ENCODE measurements at regions not wholly inside any gene's neighbourhood (a gene's known extent, or its start where the extent isn't known, plus 50 kb on each side); places are given as distances from the start of the nearest gene placed in this dataset.

- Histone ChIP-seq H3K4me2 (ENCODE audit: low read depth, low read length) (no peak overlapping the region), H2AFZ (ENCODE audit: low read length) (no peak overlapping the region), H3K4me3 (replicated peaks in 1 of 3; ENCODE audit: insufficient read depth in 1 of 3, low read depth in 2 of 3, low read length in 3 of 3) (no peak overlapping the region), H3K36me3 (replicated peaks in 1 of 2; ENCODE audit: control insufficient read depth in 1 of 2, insufficient read depth in 2 of 2, low read length in 2 of 2) (no peaks in the 10 kb centered on the region), H3K27ac (ENCODE audit: extremely low read length, insufficient read depth, low read length) (no peak overlapping the region), H3K9me3 (ENCODE audit: low read length) (peaks cover 68% of the 10 kb centered on the region), H3K4me1 (ENCODE audit: insufficient read depth, low read length) (no peaks in the 10 kb centered on the region), H3K27me3 (ENCODE audit: control insufficient read depth in 1 of 2, insufficient read depth in 2 of 2, low read length in 2 of 2) (no peaks in the 10 kb centered on the region), H3K9ac (ENCODE audit: insufficient read depth, low read depth, low read length) (no peak overlapping the region), H4K20me1 (ENCODE audit: insufficient read depth, low read length) (no peaks in the 10 kb centered on the region), H3K79me2 (ENCODE audit: insufficient read depth, low read length) (no peaks in the 10 kb centered on the region)
- no TSS peak for BruUV-seq (replicated peaks)
- CTCF ChIA-PET (ENCODE audit: low intra/inter-chr PET ratio, low total read pairs), result no interaction called here
- POLR2A ChIA-PET, result no interaction called here
- DNase-seq (ENCODE audit: low spot score) (no peak), ATAC-seq (no peak), FAIRE-seq (no peak)
- TF ChIP-seq PRPF4 (IDR thresholded peaks at IDR 0.05; ENCODE audit: low read depth, low read length, poor library complexity, severe bottlenecking), result no peak
- TF ChIP-seq, protein P1, sequence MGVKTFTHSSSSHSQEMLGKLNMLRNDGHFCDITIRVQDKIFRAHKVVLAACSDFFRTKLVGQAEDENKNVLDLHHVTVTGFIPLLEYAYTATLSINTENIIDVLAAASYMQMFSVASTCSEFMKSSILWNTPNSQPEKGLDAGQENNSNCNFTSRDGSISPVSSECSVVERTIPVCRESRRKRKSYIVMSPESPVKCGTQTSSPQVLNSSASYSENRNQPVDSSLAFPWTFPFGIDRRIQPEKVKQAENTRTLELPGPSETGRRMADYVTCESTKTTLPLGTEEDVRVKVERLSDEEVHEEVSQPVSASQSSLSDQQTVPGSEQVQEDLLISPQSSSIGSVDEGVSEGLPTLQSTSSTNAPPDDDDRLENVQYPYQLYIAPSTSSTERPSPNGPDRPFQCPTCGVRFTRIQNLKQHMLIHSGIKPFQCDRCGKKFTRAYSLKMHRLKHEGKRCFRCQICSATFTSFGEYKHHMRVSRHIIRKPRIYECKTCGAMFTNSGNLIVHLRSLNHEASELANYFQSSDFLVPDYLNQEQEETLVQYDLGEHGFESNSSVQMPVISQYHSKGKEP (CRISPR knock-in tag; IDR thresholded peaks at IDR 0.05), result no peak
- TF ChIP-seq ZNF276 (CRISPR knock-in tag; IDR thresholded peaks at IDR 0.05; ENCODE audit: low read depth), result no peak
- no peak for TF ChIP-seq ZNF703 (CRISPR knock-in tag; IDR thresholded peaks at IDR 0.05; ENCODE audit: borderline replicate concordance)
- TF ChIP-seq, protein P2, sequence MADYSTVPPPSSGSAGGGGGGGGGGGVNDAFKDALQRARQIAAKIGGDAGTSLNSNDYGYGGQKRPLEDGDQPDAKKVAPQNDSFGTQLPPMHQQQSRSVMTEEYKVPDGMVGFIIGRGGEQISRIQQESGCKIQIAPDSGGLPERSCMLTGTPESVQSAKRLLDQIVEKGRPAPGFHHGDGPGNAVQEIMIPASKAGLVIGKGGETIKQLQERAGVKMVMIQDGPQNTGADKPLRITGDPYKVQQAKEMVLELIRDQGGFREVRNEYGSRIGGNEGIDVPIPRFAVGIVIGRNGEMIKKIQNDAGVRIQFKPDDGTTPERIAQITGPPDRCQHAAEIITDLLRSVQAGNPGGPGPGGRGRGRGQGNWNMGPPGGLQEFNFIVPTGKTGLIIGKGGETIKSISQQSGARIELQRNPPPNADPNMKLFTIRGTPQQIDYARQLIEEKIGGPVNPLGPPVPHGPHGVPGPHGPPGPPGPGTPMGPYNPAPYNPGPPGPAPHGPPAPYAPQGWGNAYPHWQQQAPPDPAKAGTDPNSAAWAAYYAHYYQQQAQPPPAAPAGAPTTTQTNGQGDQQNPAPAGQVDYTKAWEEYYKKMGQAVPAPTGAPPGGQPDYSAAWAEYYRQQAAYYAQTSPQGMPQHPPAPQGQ (CRISPR knock-in tag; IDR thresholded peaks at IDR 0.05; ENCODE audit: borderline replicate concordance), result no peak
- no peak for TF ChIP-seq NFE2 (CRISPR knock-in tag; IDR thresholded peaks at IDR 0.05)
- TF ChIP-seq ZNF569 (CRISPR knock-in tag; IDR thresholded peaks at IDR 0.05; ENCODE audit: borderline replicate concordance), result no peak
- TF ChIP-seq ZNF629 (CRISPR knock-in tag; conservative IDR thresholded peaks at IDR 0.05), result no peak
- no peak for TF ChIP-seq NR2F1 (CRISPR knock-in tag; IDR thresholded peaks at IDR 0.05)
- no peak for TF ChIP-seq NR3C1 (CRISPR knock-in tag; IDR thresholded peaks at IDR 0.05)
- TF ChIP-seq PHB2 (IDR thresholded peaks at IDR 0.05; ENCODE audit: partially characterized antibody), result no peak
- TF ChIP-seq HNRNPK (IDR thresholded peaks at IDR 0.05; ENCODE audit: low read depth, low read length, poor library complexity, severe bottlenecking), result no peak
- no peak for TF ChIP-seq ZNF484 (CRISPR knock-in tag; IDR thresholded peaks at IDR 0.05; ENCODE audit: borderline replicate concordance, low read depth)
- no peak for TF ChIP-seq ZNF709 (CRISPR knock-in tag; IDR thresholded peaks at IDR 0.05)
- no peak for TF ChIP-seq BATF2 (CRISPR knock-in tag; IDR thresholded peaks at IDR 0.05)
- no peak for TF ChIP-seq ZFX (CRISPR knock-in tag; IDR thresholded peaks at IDR 0.05; ENCODE audit: low read depth)
- no peak for TF ChIP-seq CREB1 (IDR thresholded peaks at IDR 0.05)
- TF ChIP-seq CREB1 (CRISPR knock-in tag; IDR thresholded peaks at IDR 0.05), result no peak
- TF ChIP-seq AGO1 (IDR thresholded peaks at IDR 0.05; ENCODE audit: low read depth, low read length, poor library complexity, severe bottlenecking), result no peak
- intact Hi-C loops (cut with micrococcal nuclease; ENCODE audit: unreplicated experiment), result no loop called here
- in situ Hi-C loops (cut with HindIII; ENCODE audit: extremely low pct_ligation_motif_present, low pct_unique_long_range_greater_than_20kb), result no loop called here
- 14% methylated on average over 2 of the region's 3 CpGs for WGBS (ENCODE audit: low lambda C conversion rate)
Observed at GRCh38 chrY:8379800-8380199, 957.5 kb upstream of the TSPY4 start.

Data from HepG2 (cell line).